Heart left ventricle (tissue), 16 donors: ENCODE measurements at regions not wholly inside any gene's neighbourhood (a gene's known extent, or its start where the extent isn't known, plus 50 kb on each side); places are given as distances from the start of the nearest gene placed in this dataset.

Experiments
- ATAC-seq, 4 donors: fragments of 200-7000 bp; cut with Tn5 transposase; one replicate each; pipeline ENCODE4 v1.9.1; 2020 to 2022; ENCODE audit warnings: moderate library complexity in 4 of 4, mild to moderate bottlenecking in 3 of 4, moderate number of reproducible peaks in 1 of 4
- DNase-seq, 5 donors: peaks; one replicate each; pipeline ENCODE4 v3.0.0-alpha.2; 2020
- H3K27ac ChIP-seq, 12 donors: fragments of 200-600 bp; sonication (generic) in 4 of 12; one replicate each; pipeline versions ENCODE4 v1.5.0 to v1.8.0; 2016 to 2022; ENCODE audit warnings: mild to moderate bottlenecking in 2 of 12
- H3K27me3 ChIP-seq, 9 donors: fragments of 200-600 bp; sonication (generic) in 2 of 9; one replicate each; pipeline versions ENCODE4 v1.5.1 to v1.8.0; 2016 to 2022; ENCODE audit warnings: mild to moderate bottlenecking in 3 of 9
- H3K36me3 ChIP-seq, 9 donors: fragments of 200-600 bp; sonication (generic) in 2 of 9; one replicate each; pipeline versions ENCODE4 v1.5.0 to v1.8.0; 2018 to 2022; ENCODE audit warnings: mild to moderate bottlenecking in 2 of 9
- H3K4me1 ChIP-seq, 12 donors: fragments of 200-600 bp; sonication (generic) in 4 of 12; one replicate each; pipeline versions ENCODE4 v1.5.0 to v1.8.0; 2016 to 2022; ENCODE audit warnings: mild to moderate bottlenecking in 3 of 12
- H3K4me3 ChIP-seq, 12 donors: fragments of 200-600 bp; sonication (generic) in 4 of 12; one replicate each; pipeline versions ENCODE4 v1.5.0 to v1.8.0; 2017 to 2022; ENCODE audit warnings: mild to moderate bottlenecking in 9 of 12, moderate library complexity in 4 of 12
- H3K9me3 ChIP-seq, 12 donors: fragments of 200-600 bp; sonication (generic) in 4 of 12; one replicate each; pipeline versions ENCODE4 v1.5.0 to v1.8.0; 2016 to 2022; ENCODE audit warnings: mild to moderate bottlenecking in 1 of 12
- POLR2A ChIP-seq, 2 donors: fragments of 450-650 bp; IDR thresholded peaks; one replicate each; pipeline ENCODE4 v1.6.1; 2017; ENCODE audit warnings: antibody characterized with exemption in 2 of 2, mild to moderate bottlenecking in 2 of 2, moderate library complexity in 2 of 2
- WGBS, 4 donors: extraction: QIAGEN DNeasy Blood & Tissue Kit in 2 of 4; methylation state at CpG; one replicate each; pipeline versions ENCODE4 v1.1.5 to v1.1.7; 2013 to 2018; 5-methylcytosine and 5-hydroxymethylcytosine counted together
- intact Hi-C, 10 donors: fragments of 100-400 bp; cut with DNase I; formaldehyde crosslinking; loops; one replicate each; pipeline versions ENCODE4 v1.11.1 to v1.14.2; 2022
- TF ChIP-seq, protein P1 (sequence below), 12 donors: fragments of 200-600 bp; sonication (generic) in 4 of 12; IDR thresholded peaks; one replicate each; pipeline versions ENCODE4 v1.5.0 to v1.8.0; 2018 to 2022; ENCODE audit warnings: antibody characterized with exemption in 12 of 12, mild to moderate bottlenecking in 5 of 12
- donor health status: ischemic (EF 13 %, LVEDD 7.1; RV severe dilation, severe dysfunction).
- donor health status: healthy with polysubstance abuse.
- donor health status: DM: no; HTN: yes; CAD: no.
- donor health status: DM: no; HTN: no; CAD: no.
- donor health status: ischemic (EF 25% LVEDD 6.9; RV normal size, moderate dysfunction).
- donor health status: ischemic (EF 25% LVEDD 5.7; RV mildly dilated, moderate dysfunction).
- donor health status: healthy.
- donor health status: DM: yes; HTN: yes; CAD: no.
- donor health status: ischemic (EF 35%, LVEDD 5.7; RV mildly dilated, moderate dysfunction).
- donor health status: nonischemic (EF 11% LVEDD 7.7; RV severe dilation, severe dysfunction).
- donor health status: DM: yes; HTN: yes; CAD: no.
- donor health status: PGD.
- donor health status: ischemic (EF 29% LVEDD 5.4; RV normal size, mild dysfunction).
- donor health status: nonischemic (EF 23%, LVEDD 6.1; RV moderate dilation, normal function).

DNA sequence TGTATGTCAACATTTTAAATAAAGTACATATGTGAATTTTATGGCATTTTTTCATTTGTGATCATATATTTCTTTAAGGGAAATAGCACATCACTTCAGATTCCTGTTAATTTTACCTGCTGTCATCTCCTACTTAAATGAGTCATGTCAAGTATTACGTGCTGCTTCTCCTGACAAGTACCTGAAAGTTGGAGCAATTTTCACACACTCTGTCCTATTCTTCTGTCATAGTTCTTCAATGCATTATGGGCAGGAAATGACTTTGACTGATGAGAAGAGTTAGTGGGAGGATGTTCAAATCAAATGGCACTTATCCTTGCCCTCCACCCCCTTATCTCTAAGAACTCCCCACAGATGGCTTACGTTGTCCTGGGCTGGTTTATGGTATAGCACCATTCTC lies 64.2 kb upstream of the SYTL5 start:
- 69 to 79% (median 74%) methylated on average over 2 of the region's 2 CpGs for WGBS, 4 donors
- no peak for ATAC-seq
- TF ChIP-seq, protein P1, sequence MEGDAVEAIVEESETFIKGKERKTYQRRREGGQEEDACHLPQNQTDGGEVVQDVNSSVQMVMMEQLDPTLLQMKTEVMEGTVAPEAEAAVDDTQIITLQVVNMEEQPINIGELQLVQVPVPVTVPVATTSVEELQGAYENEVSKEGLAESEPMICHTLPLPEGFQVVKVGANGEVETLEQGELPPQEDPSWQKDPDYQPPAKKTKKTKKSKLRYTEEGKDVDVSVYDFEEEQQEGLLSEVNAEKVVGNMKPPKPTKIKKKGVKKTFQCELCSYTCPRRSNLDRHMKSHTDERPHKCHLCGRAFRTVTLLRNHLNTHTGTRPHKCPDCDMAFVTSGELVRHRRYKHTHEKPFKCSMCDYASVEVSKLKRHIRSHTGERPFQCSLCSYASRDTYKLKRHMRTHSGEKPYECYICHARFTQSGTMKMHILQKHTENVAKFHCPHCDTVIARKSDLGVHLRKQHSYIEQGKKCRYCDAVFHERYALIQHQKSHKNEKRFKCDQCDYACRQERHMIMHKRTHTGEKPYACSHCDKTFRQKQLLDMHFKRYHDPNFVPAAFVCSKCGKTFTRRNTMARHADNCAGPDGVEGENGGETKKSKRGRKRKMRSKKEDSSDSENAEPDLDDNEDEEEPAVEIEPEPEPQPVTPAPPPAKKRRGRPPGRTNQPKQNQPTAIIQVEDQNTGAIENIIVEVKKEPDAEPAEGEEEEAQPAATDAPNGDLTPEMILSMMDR (IDR thresholded peaks at IDR 0.05), result no peak
- no peak for TF ChIP-seq POLR2A (IDR thresholded peaks at IDR 0.05)

DNA sequence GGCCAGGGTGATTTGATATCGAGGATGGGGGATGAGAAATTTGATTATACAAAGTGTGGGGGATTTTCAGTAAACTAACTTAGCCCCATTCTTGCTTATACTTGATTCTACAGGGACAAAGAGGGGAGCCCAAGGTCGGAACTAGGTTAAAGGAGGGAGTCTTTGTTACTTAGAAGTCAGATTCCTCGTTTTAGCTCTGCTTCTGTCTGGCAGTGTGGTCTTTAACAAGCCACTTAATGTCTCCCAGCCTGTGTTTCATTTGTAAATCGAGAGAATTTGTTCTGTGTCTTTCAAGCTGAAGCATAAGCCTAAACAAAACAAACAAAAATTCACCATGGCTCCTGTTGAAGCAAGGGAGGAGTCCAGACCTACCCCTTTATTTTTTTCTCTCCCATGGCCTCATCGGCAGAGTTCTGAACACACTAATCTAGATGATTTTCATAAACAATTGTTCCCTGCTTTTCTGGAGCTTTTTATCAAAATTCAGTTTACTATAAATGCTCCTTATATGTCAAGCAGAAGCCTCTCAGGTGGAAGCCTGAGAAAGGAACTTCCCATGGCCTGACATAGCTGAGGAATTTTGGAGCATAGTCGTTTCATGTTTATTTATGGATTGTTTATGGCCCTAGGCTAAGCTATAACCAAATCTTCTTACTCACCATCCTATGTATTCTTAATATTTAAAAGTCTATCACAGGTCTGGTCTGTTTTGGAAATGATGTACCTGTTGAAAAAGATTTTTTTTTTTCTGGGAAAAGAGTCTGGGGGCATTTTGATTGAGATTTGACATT lies 62.6 kb upstream of the SYTL5 start:
- intact Hi-C loops, result no loop called here
- Histone ChIP-seq H3K4me3 (no peak overlapping the region), H3K4me1 (no peaks in the 10 kb centered on the region), H3K27ac (no peak overlapping the region), H3K36me3 (no peaks in the 10 kb centered on the region), H3K27me3 (peaks cover 0 to 7% (median 0%) of the 10 kb centered on the region in 9 donors), H3K9me3 (no peaks in the 10 kb centered on the region)
- ATAC-seq, result no peak
- TF ChIP-seq POLR2A (IDR thresholded peaks at IDR 0.05), result no peak
- TF ChIP-seq, protein P1 (IDR thresholded peaks at IDR 0.05), result no peak
- 45 to 70% (median 61%) methylated on average over 6 of the region's 6 CpGs for WGBS, 4 donors
- no peak for DNase-seq

More for the DNA sequence above, 64.2 kb upstream of the SYTL5 start:
- Histone ChIP-seq H3K27me3 (peaks cover 0 to 7% (median 0%) of the 10 kb centered on the region in 9 donors), H3K9me3 (no peaks in the 10 kb centered on the region), H3K36me3 (no peaks in the 10 kb centered on the region), H3K4me3 (no peak overlapping the region), H3K27ac (no peak overlapping the region), H3K4me1 (no peaks in the 10 kb centered on the region)
- DNase-seq, result no peak
- intact Hi-C loops, result no loop called here

DNA sequence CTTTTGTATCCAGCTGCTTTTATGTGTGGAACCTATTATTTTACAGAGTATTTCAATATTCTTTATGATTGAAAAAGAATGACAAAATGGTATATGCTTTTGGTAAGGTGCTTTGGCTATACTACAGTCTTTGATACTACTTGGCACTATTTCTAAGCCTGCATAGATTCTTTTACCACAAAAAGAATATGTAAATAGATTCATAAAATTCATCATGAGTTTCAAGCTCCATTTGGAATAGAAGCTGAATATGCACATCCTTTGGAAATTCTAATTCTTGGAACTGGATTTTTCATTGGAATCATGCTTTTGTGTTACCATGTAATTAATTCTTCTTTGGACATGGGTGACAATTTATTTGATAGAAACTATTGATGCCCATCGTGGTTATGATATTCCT lies 60.2 kb upstream of the SYTL5 start:
- Histone ChIP-seq H3K4me1 (no peaks in the 10 kb centered on the region), H3K27me3 (peaks cover 0 to 7% (median 0%) of the 10 kb centered on the region in 9 donors), H3K4me3 (no peak overlapping the region), H3K27ac (no peak overlapping the region), H3K36me3 (no peaks in the 10 kb centered on the region), H3K9me3 (no peaks in the 10 kb centered on the region)
- DNase-seq (no peak), ATAC-seq (no peak)
- intact Hi-C loops, result no loop called here
- 75 to 95% (median 86%) methylated on average over 1 of the region's 1 CpG for WGBS, 4 donors
- TF ChIP-seq, protein P1 (IDR thresholded peaks at IDR 0.05), result no peak
- no peak for TF ChIP-seq POLR2A (IDR thresholded peaks at IDR 0.05)

DNA sequence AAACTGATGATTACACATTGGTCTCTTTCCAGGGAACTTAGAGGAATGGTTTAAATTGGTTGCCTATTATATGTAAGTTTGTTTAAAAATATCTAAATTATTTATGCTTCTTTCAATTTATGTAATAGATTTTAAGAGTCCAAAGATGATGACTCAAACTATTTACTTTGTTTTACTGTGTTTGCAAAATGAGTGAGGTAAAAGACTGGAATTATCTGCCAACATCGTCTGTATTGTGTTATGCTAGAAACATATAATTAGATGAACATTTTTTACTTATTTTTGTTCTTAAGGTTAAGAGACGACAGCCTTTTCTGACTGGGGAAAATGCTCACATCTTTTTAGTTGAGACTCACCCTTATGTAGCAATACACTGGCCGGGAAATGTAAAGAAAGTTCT lies 51.1 kb upstream of the SYTL5 start:
- no peak for ATAC-seq
- intact Hi-C loops, result no loop called here
- WGBS, 4 donors, result 67 to 90% (median 70%) methylated on average over 3 of the region's 3 CpGs
- TF ChIP-seq, protein P1 (IDR thresholded peaks at IDR 0.05), result no peak
- no peak for TF ChIP-seq POLR2A (IDR thresholded peaks at IDR 0.05)
- Histone ChIP-seq H3K27ac (no peak overlapping the region), H3K27me3 (peaks cover 0 to 12% (median 0%) of the 10 kb centered on the region in 9 donors), H3K9me3 (no peaks in the 10 kb centered on the region), H3K4me1 (no peaks in the 10 kb centered on the region), H3K36me3 (no peaks in the 10 kb centered on the region), H3K4me3 (no peak overlapping the region)
- DNase-seq, result no peak
